Left ventricle myocardium inferior (tissue), 1 donor: ENCODE measurements at regions not wholly inside any gene's neighbourhood (a gene's known extent, or its start where the extent isn't known, plus 50 kb on each side); places are given as distances from the start of the nearest gene placed in this dataset.
A peak's percentile ranks its signal among the peaks of the same experiment; 100 is the strongest.

Source experiments
- DNase-seq: peaks from one replicate; pipeline ENCODE4 v3.0.0-alpha.2; 2020
- H3K27ac ChIP-seq: fragments of 200-600 bp; replicated peaks from 2 replicates; pipeline ENCODE4 v1.8.0; 2021
- H3K27me3 ChIP-seq: fragments of 200-600 bp; 2 replicates; pipeline ENCODE4 v1.8.0; 2021; ENCODE audit warnings: low read depth
- H3K36me3 ChIP-seq: fragments of 200-600 bp; 2 replicates; pipeline ENCODE4 v1.8.0; 2021
- H3K4me1 ChIP-seq: fragments of 200-600 bp; 2 replicates; pipeline ENCODE4 v1.8.0; 2021
- H3K4me3 ChIP-seq: fragments of 200-600 bp; 2 replicates; pipeline ENCODE4 v1.8.0; 2021; ENCODE audit warnings: mild to moderate bottlenecking, moderate library complexity
- H3K9me3 ChIP-seq: fragments of 200-600 bp; replicated peaks from 2 replicates; pipeline ENCODE4 v1.8.0; 2021
- intact Hi-C: fragments of 100-400 bp; cut with micrococcal nuclease; formaldehyde crosslinking; loops from one replicate; pipeline ENCODE4 v1.11.0; 2022
- TF ChIP-seq, protein P1 (sequence below): fragments of 200-600 bp; IDR thresholded peaks from 2 replicates; pipeline ENCODE4 v1.8.0; 2021; ENCODE audit warnings: antibody characterized with exemption, mild to moderate bottlenecking, borderline replicate concordance
- donor health status: DM: no; HTN: yes; CAD: no; lungs with severe emphysema.

DNA sequence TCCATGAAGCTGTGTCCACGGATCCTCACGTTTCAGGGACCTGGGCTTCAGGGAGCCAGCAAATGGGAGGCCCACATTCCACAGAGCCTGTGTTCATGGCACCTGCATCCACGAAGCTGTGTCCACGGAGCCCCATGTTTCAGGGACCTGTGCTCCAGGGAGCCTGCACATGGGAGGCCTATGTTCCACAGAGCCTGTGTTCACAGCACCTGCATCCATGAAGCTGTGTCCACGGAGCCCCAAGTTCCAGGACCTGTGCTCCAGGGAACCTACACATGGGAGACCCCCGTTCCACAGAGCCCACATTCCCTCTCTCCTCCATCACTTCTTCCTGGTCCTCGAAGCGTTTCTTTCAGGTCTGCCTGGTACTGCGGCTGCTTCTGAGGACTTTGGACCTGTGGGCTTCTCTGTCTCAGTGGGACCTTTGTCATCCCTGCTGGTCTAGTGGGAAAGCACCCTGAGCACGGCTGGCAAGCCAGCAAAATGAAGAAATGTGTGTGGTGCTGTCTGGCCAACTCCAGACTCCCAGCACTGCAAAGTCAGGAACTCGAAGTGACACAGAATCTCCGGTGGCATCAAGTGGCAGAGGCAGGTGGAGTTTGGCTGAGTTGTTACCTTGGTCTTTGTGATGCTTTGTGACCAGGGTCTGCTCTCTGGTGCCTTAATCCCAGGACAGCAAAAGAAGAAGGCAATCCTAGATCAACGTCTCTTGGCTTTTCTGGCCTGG is 245.9 kb downstream of the DLL1 start:
- Histone ChIP-seq H3K27ac (peak overlapping the region; percentile 95), H3K9me3 (no peaks in the 10 kb centered on the region), H3K36me3 (no peaks in the 10 kb centered on the region), H3K27me3 (no peaks in the 10 kb centered on the region), H3K4me1 (peaks cover 60% of the 10 kb centered on the region), H3K4me3 (no peak overlapping the region)
- no peak for DNase-seq
- intact Hi-C loops = no loop called here
- TF ChIP-seq, protein P1, sequence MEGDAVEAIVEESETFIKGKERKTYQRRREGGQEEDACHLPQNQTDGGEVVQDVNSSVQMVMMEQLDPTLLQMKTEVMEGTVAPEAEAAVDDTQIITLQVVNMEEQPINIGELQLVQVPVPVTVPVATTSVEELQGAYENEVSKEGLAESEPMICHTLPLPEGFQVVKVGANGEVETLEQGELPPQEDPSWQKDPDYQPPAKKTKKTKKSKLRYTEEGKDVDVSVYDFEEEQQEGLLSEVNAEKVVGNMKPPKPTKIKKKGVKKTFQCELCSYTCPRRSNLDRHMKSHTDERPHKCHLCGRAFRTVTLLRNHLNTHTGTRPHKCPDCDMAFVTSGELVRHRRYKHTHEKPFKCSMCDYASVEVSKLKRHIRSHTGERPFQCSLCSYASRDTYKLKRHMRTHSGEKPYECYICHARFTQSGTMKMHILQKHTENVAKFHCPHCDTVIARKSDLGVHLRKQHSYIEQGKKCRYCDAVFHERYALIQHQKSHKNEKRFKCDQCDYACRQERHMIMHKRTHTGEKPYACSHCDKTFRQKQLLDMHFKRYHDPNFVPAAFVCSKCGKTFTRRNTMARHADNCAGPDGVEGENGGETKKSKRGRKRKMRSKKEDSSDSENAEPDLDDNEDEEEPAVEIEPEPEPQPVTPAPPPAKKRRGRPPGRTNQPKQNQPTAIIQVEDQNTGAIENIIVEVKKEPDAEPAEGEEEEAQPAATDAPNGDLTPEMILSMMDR = no peak

DNA sequence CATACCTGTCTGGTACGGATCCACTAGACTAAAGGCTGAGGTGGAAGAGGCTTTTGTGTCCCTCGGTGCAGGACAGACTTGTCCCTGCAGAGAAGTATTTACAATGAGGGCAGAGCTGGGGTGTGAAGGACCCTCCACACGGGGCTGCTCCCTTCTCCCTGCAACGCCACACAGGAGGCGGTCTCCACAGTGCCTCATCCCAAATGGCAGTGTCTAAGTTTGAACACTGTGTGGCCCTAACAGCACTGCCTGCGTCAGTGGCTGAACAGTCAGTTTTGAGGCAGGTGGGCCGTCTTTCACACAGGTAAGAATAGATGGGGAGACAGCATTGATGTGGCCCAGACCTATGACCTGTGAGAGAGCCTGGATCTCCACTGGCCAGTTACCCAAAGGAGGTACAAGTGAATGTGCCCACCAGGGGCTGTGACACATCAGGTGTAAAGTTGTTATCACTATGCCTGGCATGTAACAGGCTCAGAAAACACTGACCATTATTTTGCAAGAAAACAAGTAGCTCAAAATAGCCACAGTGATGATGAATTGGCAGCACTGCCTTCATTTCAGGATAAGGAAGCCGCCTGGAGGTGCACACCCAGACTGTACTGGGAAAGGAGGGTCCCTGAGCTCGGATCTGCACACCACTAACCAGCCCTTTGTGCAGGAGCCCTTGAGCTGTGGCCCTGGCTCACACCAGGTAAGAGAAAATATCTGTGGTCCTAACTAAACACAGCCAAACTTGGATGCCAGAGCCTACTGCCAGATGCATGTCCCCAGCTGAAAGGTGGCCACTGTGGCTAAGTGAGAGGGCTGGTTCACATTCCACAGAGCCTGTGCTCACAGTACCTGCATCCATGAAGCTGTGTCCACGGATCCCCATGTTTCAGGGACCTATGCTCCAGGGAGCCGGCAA is 246.7 kb downstream of the DLL1 start:
- Histone ChIP-seq H3K27ac (peak overlapping the region; percentile 95), H3K4me1 (peaks cover 53% of the 10 kb centered on the region)
- intact Hi-C loops = no loop called here

DNA sequence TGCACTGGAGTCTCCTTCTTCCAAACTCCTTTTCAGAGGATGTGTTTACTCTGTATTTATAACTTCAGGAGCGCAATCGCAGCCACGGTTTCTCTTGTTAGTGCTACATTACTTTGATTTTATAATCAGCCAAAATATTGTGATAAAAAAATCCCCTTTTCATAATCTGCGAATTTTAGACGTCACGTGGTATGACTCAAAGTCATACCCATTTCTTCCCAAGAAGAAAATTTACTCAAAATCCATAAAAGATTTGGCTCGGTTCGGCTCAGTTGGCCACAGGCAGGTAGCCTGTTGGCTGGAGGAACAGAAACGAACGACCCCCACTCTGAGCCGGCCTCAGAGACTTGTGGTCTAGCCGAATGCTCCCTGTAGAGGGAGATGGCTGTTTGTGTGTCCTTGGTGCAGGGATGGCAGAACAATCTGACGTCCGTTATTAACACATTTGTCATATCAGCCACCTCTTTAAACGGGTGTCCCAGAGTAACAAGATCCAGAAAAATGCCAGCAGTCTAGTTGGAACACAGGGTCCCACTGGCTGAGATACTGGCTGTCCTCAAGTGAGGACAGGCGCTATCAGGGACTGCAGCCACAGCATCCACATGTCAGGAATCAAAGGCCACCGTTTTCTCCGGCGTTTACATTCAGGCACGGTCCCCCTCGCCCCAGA is 247.6 kb downstream of the DLL1 start:
- no peaks in the 10 kb centered on the region for H3K27me3 ChIP-seq
- intact Hi-C loops = no loop called here
- H3K4me1 ChIP-seq = peaks cover 49% of the 10 kb centered on the region
- H3K4me3 ChIP-seq = no peak overlapping the region
- no peak for DNase-seq
- peak overlapping the region; percentile 95 for H3K27ac ChIP-seq
- TF ChIP-seq, protein P1 = peak; percentile 56
- H3K9me3 ChIP-seq = no peaks in the 10 kb centered on the region
- H3K36me3 ChIP-seq = no peaks in the 10 kb centered on the region

More for the DNA sequence above, 246.7 kb downstream of the DLL1 start:
- TF ChIP-seq, protein P1 = no peak
- Histone ChIP-seq H3K9me3 (no peaks in the 10 kb centered on the region), H3K36me3 (no peaks in the 10 kb centered on the region), H3K4me3 (peak overlapping the region; percentile 21), H3K27me3 (no peaks in the 10 kb centered on the region)
- DNase-seq = no peak

DNA sequence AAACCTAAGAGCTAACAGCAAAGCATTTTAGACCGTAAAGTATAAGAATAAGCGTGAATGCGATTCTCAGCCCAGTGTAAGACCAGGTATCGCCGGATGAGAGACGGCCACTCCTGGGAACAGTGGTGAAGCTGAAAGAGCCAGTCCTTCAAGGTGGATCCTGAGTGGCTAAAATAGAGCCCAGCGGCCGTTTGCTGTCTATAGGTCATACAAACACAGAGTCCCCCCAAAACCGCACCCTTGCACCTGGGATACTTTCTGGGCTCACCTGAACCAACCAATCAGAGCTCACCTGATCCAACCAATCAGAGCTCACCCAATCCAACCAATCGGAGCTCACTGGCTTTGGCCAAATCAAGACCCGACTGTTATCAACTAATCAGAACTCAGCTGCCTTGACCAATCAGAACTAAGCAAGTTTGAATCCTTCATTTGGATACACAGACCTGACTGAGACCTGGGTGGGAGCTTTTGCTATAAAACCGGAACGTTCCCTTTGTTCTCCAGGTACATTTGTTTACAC is 248.2 kb downstream of the DLL1 start:
- Histone ChIP-seq H3K4me1 (peaks cover 54% of the 10 kb centered on the region), H3K27me3 (no peaks in the 10 kb centered on the region), H3K9me3 (no peaks in the 10 kb centered on the region), H3K27ac (peak overlapping the region; percentile 95), H3K36me3 (no peaks in the 10 kb centered on the region), H3K4me3 (no peak overlapping the region)
- TF ChIP-seq, protein P1 = no peak
- intact Hi-C loops = no loop called here
- DNase-seq = no peak

DNA sequence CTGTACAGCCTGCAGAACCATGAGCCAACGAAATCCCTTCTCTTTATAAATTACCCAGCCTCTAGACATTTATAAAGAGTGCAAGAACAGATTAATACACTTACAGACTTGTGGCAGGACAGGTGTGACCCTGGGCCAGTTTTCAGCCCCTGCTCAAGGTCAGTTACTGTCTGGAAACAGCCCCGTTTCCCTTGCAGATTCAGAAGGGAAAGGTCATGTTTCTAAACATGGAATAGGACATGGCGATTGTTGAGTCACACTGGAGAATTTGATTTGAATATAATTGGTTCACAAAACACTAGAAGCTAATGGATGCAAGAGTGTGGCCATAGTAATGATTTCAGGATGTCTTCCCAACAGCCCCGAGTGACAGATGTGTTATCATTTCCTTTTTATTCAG is 248.8 kb downstream of the DLL1 start:
- DNase-seq = no peak
- Histone ChIP-seq H3K27ac (peak overlapping the region; percentile 95), H3K36me3 (no peaks in the 10 kb centered on the region), H3K27me3 (no peaks in the 10 kb centered on the region), H3K9me3 (no peaks in the 10 kb centered on the region), H3K4me3 (no peak overlapping the region), H3K4me1 (peaks cover 51% of the 10 kb centered on the region)
- TF ChIP-seq, protein P1 = no peak
- intact Hi-C loops = no loop called here
